Adrenal gland (tissue), 9 donors: ENCODE measurements at regions not wholly inside any gene's neighbourhood (a gene's known extent, or its start where the extent isn't known, plus 50 kb on each side); places are given as distances from the start of the nearest gene placed in this dataset.

ENCODE experiments used
- DNase-seq, 7 donors: peaks; one replicate each; pipeline ENCODE4 v3.0.0-alpha.2; 2019 to 2020
- H3K27ac ChIP-seq, 5 donors: fragments of 200-600 bp; sonication (generic) in 4 of 5; 1 replicate in 3 of 5; 2 replicates in 2 of 5; pipeline versions ENCODE4 v1.5.1 to v1.8.0; 2016 to 2020; ENCODE audit warnings: mild to moderate bottlenecking in 1 of 5
- H3K27me3 ChIP-seq: fragments of 200-600 bp; 2 replicates; pipeline ENCODE4 v1.8.0; 2021
- H3K36me3 ChIP-seq, 2 donors: fragments of 200-600 bp; replicated peaks in 1 of 2; 1 replicate in 1 of 2; 2 replicates in 1 of 2; pipeline versions ENCODE4 v1.5.1 to v1.8.0; 2018 to 2022
- H3K4me1 ChIP-seq, 2 donors: fragments of 200-600 bp; replicated peaks in 1 of 2; 1 replicate in 1 of 2; 2 replicates in 1 of 2; pipeline versions ENCODE4 v1.5.1 to v1.8.0; 2018 to 2021
- H3K4me3 ChIP-seq, 4 donors: fragments of 200-600 bp; sonication (generic) in 3 of 4; one replicate each; pipeline ENCODE4 v1.5.1; 2016 to 2018
- H3K9me3 ChIP-seq, 3 donors: fragments of 200-600 bp; sonication (generic) in 1 of 3; replicated peaks in 1 of 3; 1 replicate in 2 of 3; 2 replicates in 1 of 3; pipeline versions ENCODE4 v1.5.1 to v1.8.0; 2016 to 2021
- POLR2A ChIP-seq, 2 donors: fragments of 450-650 bp; IDR thresholded peaks; one replicate each; pipeline ENCODE4 v1.6.1; 2017; ENCODE audit warnings: antibody characterized with exemption in 2 of 2, mild to moderate bottlenecking in 2 of 2, moderate library complexity in 1 of 2
- WGBS, 4 donors: extraction: QIAGEN DNeasy Blood & Tissue Kit in 2 of 4; methylation state at CpG; one replicate each; pipeline versions ENCODE4 v1.1.5 to v1.1.7; 2013 to 2017; 5-methylcytosine and 5-hydroxymethylcytosine counted together
- intact Hi-C, 2 donors: fragments of 100-400 bp; cut with DNase I; formaldehyde crosslinking; loops; one replicate each; pipeline versions ENCODE4 v1.14.1 to v1.15.0; 2022 to 2023
- TF ChIP-seq, protein P1 (sequence below), 6 experiments: fragments of 450-650 bp in 4 of 6; fragments of 200-600 bp in 2 of 6; sonication (generic) in 1 of 6; IDR thresholded peaks; 1 replicate in 5 of 6; 2 replicates in 1 of 6; pipeline versions ENCODE4 v1.5.1 to v1.8.0; 2016 to 2021; ENCODE audit warnings: antibody characterized with exemption in 6 of 6, mild to moderate bottlenecking in 2 of 6, moderate library complexity in 1 of 6
- donor health status: healthy with polysubstance abuse.
- donor health status: Bipolar disorder and iron deficiency.
- donor health status: DM: yes; HTN: yes; CAD: no.
- donor health status: DM: no; HTN: no; CAD: no.
- donor health status: DM: no; HTN: no; CAD: no.

DNA sequence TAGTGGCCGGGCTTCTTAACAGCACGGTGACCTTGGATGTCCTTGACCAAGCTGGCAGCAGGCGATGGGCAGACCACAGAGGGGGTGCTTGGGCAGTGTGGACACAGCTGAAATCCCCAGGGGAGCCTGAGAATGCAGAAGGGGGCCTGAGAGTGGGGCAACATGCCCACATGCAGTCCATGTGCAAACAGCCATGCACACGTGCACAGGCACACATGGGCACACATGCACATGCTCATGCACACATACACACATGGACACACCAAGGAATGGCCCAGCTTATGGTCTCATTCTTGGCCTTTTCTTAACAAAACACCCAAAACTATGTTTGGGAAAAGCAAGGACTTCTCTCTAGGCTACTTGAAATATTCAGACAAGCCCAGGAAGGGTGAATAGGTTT, 483.9 kb upstream of the MKI67 start:
- no peaks in the 10 kb centered on the region for H3K27me3 ChIP-seq
- no peaks in the 10 kb centered on the region for H3K9me3 ChIP-seq
- H3K36me3 ChIP-seq, result no peaks in the 10 kb centered on the region
- no peak overlapping the region for H3K4me3 ChIP-seq
- H3K4me1 ChIP-seq, result no peaks in the 10 kb centered on the region
- DNase-seq, result no peak
- intact Hi-C loops, result no loop called here
- no peak overlapping the region for H3K27ac ChIP-seq
- TF ChIP-seq, protein P1, sequence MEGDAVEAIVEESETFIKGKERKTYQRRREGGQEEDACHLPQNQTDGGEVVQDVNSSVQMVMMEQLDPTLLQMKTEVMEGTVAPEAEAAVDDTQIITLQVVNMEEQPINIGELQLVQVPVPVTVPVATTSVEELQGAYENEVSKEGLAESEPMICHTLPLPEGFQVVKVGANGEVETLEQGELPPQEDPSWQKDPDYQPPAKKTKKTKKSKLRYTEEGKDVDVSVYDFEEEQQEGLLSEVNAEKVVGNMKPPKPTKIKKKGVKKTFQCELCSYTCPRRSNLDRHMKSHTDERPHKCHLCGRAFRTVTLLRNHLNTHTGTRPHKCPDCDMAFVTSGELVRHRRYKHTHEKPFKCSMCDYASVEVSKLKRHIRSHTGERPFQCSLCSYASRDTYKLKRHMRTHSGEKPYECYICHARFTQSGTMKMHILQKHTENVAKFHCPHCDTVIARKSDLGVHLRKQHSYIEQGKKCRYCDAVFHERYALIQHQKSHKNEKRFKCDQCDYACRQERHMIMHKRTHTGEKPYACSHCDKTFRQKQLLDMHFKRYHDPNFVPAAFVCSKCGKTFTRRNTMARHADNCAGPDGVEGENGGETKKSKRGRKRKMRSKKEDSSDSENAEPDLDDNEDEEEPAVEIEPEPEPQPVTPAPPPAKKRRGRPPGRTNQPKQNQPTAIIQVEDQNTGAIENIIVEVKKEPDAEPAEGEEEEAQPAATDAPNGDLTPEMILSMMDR (IDR thresholded peaks at IDR 0.05), result no peak
- TF ChIP-seq POLR2A (IDR thresholded peaks at IDR 0.05), result no peak
- 55 to 95% (median 70%) methylated on average over 3 to 4 of the region's 4 CpGs for WGBS, 4 donors

DNA sequence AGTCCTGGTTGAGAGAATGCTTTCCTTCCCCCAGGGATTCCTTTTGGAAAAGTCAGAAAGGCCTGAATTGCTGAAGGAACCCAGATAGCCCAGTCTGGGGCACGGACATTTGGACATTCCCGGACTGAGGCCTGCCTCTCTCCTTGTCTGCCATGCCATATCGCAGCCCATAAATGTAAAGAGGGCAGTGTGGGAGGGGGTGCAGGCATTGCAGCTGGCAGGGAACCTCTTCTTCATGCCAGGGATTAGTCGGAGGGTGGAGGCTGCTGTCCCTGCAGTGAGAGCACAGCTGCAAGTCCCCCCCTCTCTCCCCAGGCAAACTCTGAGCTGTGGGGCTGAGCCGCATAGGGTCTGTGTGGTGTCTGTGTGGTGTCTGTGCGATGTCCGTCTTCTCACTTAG, 486.0 kb upstream of the MKI67 start:
- no peak overlapping the region for H3K27ac ChIP-seq
- H3K36me3 ChIP-seq, result no peaks in the 10 kb centered on the region
- H3K4me3 ChIP-seq, result no peak overlapping the region
- H3K4me1 ChIP-seq, result no peaks in the 10 kb centered on the region
- H3K9me3 ChIP-seq, result no peaks in the 10 kb centered on the region
- DNase-seq, result no peak
- no peaks in the 10 kb centered on the region for H3K27me3 ChIP-seq
- TF ChIP-seq POLR2A (IDR thresholded peaks at IDR 0.05), result no peak
- TF ChIP-seq, protein P1 (IDR thresholded peaks at IDR 0.05), result no peak
- intact Hi-C loops, result no loop called here
- WGBS, 4 donors, result 73 to 88% (median 83%) methylated on average over 6 to 7 of the region's 7 CpGs

DNA sequence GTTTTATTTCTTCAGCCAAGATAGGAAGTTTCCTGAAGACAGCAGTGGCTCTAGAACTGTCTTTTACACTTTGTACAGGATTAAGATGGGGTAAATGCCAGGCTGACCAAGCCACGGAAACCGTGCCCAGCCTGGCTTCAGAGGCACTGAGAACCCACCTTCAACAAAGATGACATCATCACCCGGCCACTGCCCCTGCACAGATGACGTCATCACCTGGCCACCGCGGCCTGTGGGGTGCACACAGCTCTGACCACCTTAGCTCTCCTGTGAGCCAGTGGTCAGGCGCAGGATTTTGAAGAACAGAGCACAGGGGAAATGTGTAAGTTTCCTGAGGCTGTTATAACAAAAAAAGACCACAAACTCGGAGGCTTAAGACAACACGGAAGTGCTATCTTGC, 486.4 kb upstream of the MKI67 start:
- Histone ChIP-seq H3K4me3 (no peak overlapping the region), H3K9me3 (no peaks in the 10 kb centered on the region), H3K36me3 (no peaks in the 10 kb centered on the region), H3K4me1 (no peaks in the 10 kb centered on the region), H3K27ac (no peak overlapping the region), H3K27me3 (no peaks in the 10 kb centered on the region)
- DNase-seq, result no peak
- intact Hi-C loops, result no loop called here
- 79 to 91% (median 83%) methylated on average over 9 of the region's 9 CpGs for WGBS, 4 donors
- TF ChIP-seq POLR2A (IDR thresholded peaks at IDR 0.05), result no peak
- TF ChIP-seq, protein P1 (IDR thresholded peaks at IDR 0.05), result no peak

DNA sequence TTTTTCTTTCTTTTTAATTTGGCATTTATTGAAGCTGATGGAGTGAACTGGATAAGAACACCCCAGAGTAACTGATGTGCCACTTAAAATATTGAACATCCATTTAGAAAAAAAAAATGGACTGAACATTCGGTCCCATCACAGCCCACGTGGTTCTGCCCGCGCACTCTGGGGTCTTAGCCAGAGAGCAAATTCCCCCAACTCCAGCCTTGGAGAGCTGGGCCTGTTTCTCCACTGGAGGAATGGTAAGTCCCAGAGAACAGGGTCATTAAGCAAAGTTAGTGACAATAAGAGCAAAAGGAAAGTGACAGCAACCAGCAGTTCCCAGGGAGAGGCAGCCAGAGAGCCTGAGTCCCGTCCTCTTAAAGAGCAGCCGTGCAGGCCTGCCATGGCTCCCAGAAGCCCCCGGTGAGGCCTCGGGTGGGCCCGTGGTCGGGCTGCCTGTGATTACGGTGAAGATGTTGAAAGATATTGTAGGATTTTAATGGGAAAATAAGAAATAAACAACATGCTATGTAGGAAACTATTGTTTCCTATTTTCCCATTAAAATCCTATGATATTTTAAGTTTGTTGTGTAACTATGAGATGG, 487.9 kb upstream of the MKI67 start:
- Histone ChIP-seq H3K27ac (no peak overlapping the region), H3K36me3 (no peaks in the 10 kb centered on the region), H3K4me3 (no peak overlapping the region), H3K9me3 (no peaks in the 10 kb centered on the region), H3K4me1 (no peaks in the 10 kb centered on the region), H3K27me3 (no peaks in the 10 kb centered on the region)
- intact Hi-C loops, result no loop called here
- 74 to 90% (median 86%) methylated on average over 11 of the region's 11 CpGs for WGBS, 4 donors
- no peak for TF ChIP-seq POLR2A (IDR thresholded peaks at IDR 0.05)
- TF ChIP-seq, protein P1 (IDR thresholded peaks at IDR 0.05), result no peak
- DNase-seq, result no peak
